H1 (cell line): ENCODE measurements at regions not wholly inside any gene's neighbourhood (a gene's known extent, or its start where the extent isn't known, plus 50 kb on each side); places are given as distances from the start of the nearest gene placed in this dataset.

Source experiments
- CTCF ChIA-PET: fragments of 300-600 bp; sonication (Branson Sonifier 250); formaldehyde crosslinking; loops from one replicate; lab custom pipeline; 2021; ENCODE audit not compliant: partially characterized antibody; lab: Charles Lee
- POLR2A ChIA-PET: fragments of 300-600 bp; sonication (Branson Sonifier 250); formaldehyde crosslinking; loops from one replicate; lab custom pipeline; 2021; ENCODE audit warnings: inconsistent platforms; ENCODE audit not compliant: partially characterized antibody; lab: Charles Lee
- DNase-seq, 2 experiments: peaks; one replicate each; pipeline versions ENCODE4 v3.0.0 to v3.0.0-alpha.2; 2010 to 2022; ENCODE audit warnings: low spot score in 2 of 2, low read depth in 1 of 2, mixed read lengths in 1 of 2
- FAIRE-seq: peaks from 2 replicates; lab custom pipeline; 2011; peaks lifted over from hg19 to GRCh38; lab: Jason Lieb, UNC
- H2AFZ ChIP-seq: 2 replicates; pipeline ENCODE4 v1.8.1; 2012; ENCODE audit warnings: low read length, inconsistent platforms
- H2AK5ac ChIP-seq: 2 replicates; pipeline ENCODE4 v1.6.1; 2013; ENCODE audit warnings: low read depth, low read length
- H2BK120ac ChIP-seq: replicated peaks from 2 replicates; pipeline ENCODE3; 2013; ENCODE audit warnings: low read depth, low read length, inconsistent platforms
- H2BK12ac ChIP-seq: 2 replicates; pipeline ENCODE4 v1.6.1; 2013; ENCODE audit warnings: low read depth, low read length
- H2BK15ac ChIP-seq: 2 replicates; pipeline ENCODE4 v1.6.1; 2013; ENCODE audit warnings: low read length
- H2BK20ac ChIP-seq: 2 replicates; pipeline ENCODE4 v1.6.1; 2013; ENCODE audit warnings: low read length
- H2BK5ac ChIP-seq: 2 replicates; pipeline ENCODE4 v1.6.1; 2013; ENCODE audit warnings: low read depth, low read length
- H3K14ac ChIP-seq: 2 replicates; pipeline ENCODE4 v1.6.1; 2013; ENCODE audit warnings: inconsistent platforms; ENCODE audit not compliant: insufficient read length
- H3K18ac ChIP-seq: 2 replicates; pipeline ENCODE4 v1.6.1; 2013; ENCODE audit warnings: low read length; ENCODE audit errors: extremely low read depth
- H3K23ac ChIP-seq: 2 replicates; pipeline ENCODE4 v1.6.1; 2013; ENCODE audit warnings: inconsistent platforms; ENCODE audit not compliant: insufficient read length
- H3K23me2 ChIP-seq: 2 replicates; pipeline ENCODE4 v1.6.1; 2013; ENCODE audit warnings: low read depth, low read length
- H3K27ac ChIP-seq: 2 replicates; pipeline ENCODE4 v1.6.1; 2011; ENCODE audit warnings: low read depth, low read length, inconsistent platforms
- H3K27me3 ChIP-seq, 4 experiments: replicated peaks in 1 of 4; 1 replicate in 1 of 4; 2 replicates in 3 of 4; pipeline versions ENCODE4 v1.6.1 to v1.8.1; 2011 to 2013; ENCODE audit warnings: low read length in 3 of 4, mild to moderate bottlenecking in 3 of 4, inconsistent platforms in 2 of 4, mixed read lengths in 2 of 4, moderate library complexity in 1 of 4; ENCODE audit not compliant: control insufficient read depth in 3 of 4, insufficient read depth in 3 of 4; ENCODE audit errors: extremely low read depth in 1 of 4
- H3K36me3 ChIP-seq, 4 experiments: 2 replicates each; pipeline versions ENCODE4 v1.6.1 to v1.8.1; 2011 to 2013; ENCODE audit warnings: mild to moderate bottlenecking in 4 of 4, low read length in 3 of 4, moderate library complexity in 2 of 4, control low read depth in 1 of 4, inconsistent platforms in 1 of 4; ENCODE audit not compliant: insufficient read depth in 4 of 4, control insufficient read depth in 2 of 4
- H3K4ac ChIP-seq: replicated peaks from 2 replicates; pipeline ENCODE3; 2013; ENCODE audit warnings: low read length, low read depth, mixed read lengths, inconsistent platforms; ENCODE audit not compliant: insufficient read length
- H3K4me1 ChIP-seq, 4 experiments: replicated peaks in 1 of 4; 1 replicate in 1 of 4; 2 replicates in 3 of 4; pipeline versions ENCODE4 v1.6.1 to v1.8.1; 2011 to 2013; ENCODE audit warnings: low read length in 3 of 4, inconsistent platforms in 2 of 4, mixed read lengths in 1 of 4; ENCODE audit not compliant: insufficient read depth in 4 of 4, control insufficient read depth in 3 of 4
- H3K4me2 ChIP-seq, 2 experiments: 2 replicates each; pipeline versions ENCODE4 v1.6.1 to v1.8.1; 2011 to 2013; ENCODE audit warnings: low read depth in 2 of 2, low read length in 2 of 2, control low read depth in 1 of 2, inconsistent platforms in 1 of 2, mild to moderate bottlenecking in 1 of 2; ENCODE audit not compliant: insufficient read depth in 1 of 2
- H3K4me3 ChIP-seq, 4 experiments: fragments of 200-600, 300-600 bp in 1 of 4; sonication (generic), shearing (Covaris generic), sonication (Bioruptor Twin) in 1 of 4; 2 replicates each; pipeline versions ENCODE4 v1.5.1 to v1.8.1; 2011 to 2016; ENCODE audit warnings: low read length in 4 of 4, low read depth in 3 of 4, control low read depth in 2 of 4, inconsistent platforms in 2 of 4, mild to moderate bottlenecking in 2 of 4, mixed read lengths in 1 of 4, moderate library complexity in 1 of 4; ENCODE audit not compliant: insufficient read depth in 2 of 4; ENCODE audit errors: extremely low read depth in 1 of 4
- H3K56ac ChIP-seq: replicated peaks from 2 replicates; pipeline ENCODE3; 2013; ENCODE audit warnings: low read depth, mild to moderate bottlenecking, mixed read lengths, low read length, inconsistent platforms; ENCODE audit not compliant: insufficient read length
- H3K79me1 ChIP-seq: 2 replicates; pipeline ENCODE4 v1.6.1; 2013; ENCODE audit warnings: low read depth, low read length, control low read depth
- H3K79me2 ChIP-seq, 2 experiments: 2 replicates each; pipeline versions ENCODE4 v1.6.1 to v1.8.1; 2012 to 2013; ENCODE audit warnings: low read length in 2 of 2, mild to moderate bottlenecking in 2 of 2, inconsistent platforms in 1 of 2; ENCODE audit not compliant: insufficient read depth in 2 of 2, control insufficient read depth in 1 of 2
- H3K9ac ChIP-seq, 4 experiments: replicated peaks in 1 of 4; 1 replicate in 1 of 4; 2 replicates in 3 of 4; pipeline versions ENCODE4 v1.6.1 to v1.8.1; 2011 to 2013; ENCODE audit warnings: low read depth in 3 of 4, low read length in 3 of 4, control low read depth in 2 of 4, mild to moderate bottlenecking in 2 of 4, moderate library complexity in 2 of 4, inconsistent platforms in 1 of 4; ENCODE audit errors: extremely low read depth in 1 of 4
- H3K9me3 ChIP-seq, 2 experiments: 2 replicates each; pipeline versions ENCODE4 v1.6.1 to v1.8.1; 2012 to 2013; ENCODE audit warnings: mild to moderate bottlenecking in 2 of 2, moderate library complexity in 2 of 2, control low read depth in 1 of 2, inconsistent platforms in 1 of 2, low read depth in 1 of 2, low read length in 1 of 2, mixed read lengths in 1 of 2; ENCODE audit not compliant: insufficient read depth in 2 of 2
- H4K20me1 ChIP-seq, 2 experiments: replicated peaks in 1 of 2; 2 replicates each; pipeline versions ENCODE3 to v1.8.1; 2011 to 2013; ENCODE audit warnings: inconsistent platforms in 2 of 2, low read length in 2 of 2, mild to moderate bottlenecking in 1 of 2; ENCODE audit not compliant: insufficient read depth in 2 of 2, control insufficient read depth in 1 of 2
- H4K5ac ChIP-seq: 2 replicates; pipeline ENCODE4 v1.6.1; 2013; ENCODE audit warnings: low read length, low read depth, mixed read lengths, inconsistent platforms; ENCODE audit not compliant: insufficient read length
- H4K8ac ChIP-seq: 2 replicates; pipeline ENCODE4 v1.8.0; 2013; ENCODE audit warnings: mild to moderate bottlenecking, moderate library complexity, low read length, inconsistent platforms; ENCODE audit not compliant: insufficient read depth; ENCODE audit errors: extremely low read depth
- H4K91ac ChIP-seq: replicated peaks from 2 replicates; pipeline ENCODE3; 2013; ENCODE audit warnings: low read length, mixed read lengths, inconsistent platforms; ENCODE audit not compliant: insufficient read length
- CTCF ChIP-seq, 3 experiments: IDR thresholded peaks; 1 replicate in 2 of 3; 2 replicates in 1 of 3; pipeline versions ENCODE4 v1.5.1 to v1.6.1; 2011; ENCODE audit warnings: low read length in 3 of 3, mild to moderate bottlenecking in 3 of 3, inconsistent platforms in 2 of 3, low read depth in 1 of 3, moderate library complexity in 1 of 3; ENCODE audit not compliant: insufficient read depth in 1 of 3; ENCODE audit errors: control extremely low read depth in 1 of 3
- TAF1 ChIP-seq: IDR thresholded peaks from 2 replicates; pipeline ENCODE4 v1.6.1; 2011; ENCODE audit warnings: mild to moderate bottlenecking, low read depth, low read length
- WGBS, 2 experiments: shearing (Covaris generic) in 1 of 2; methylation state at CpG; one replicate each; pipeline versions ENCODE4 v1.1.6 to v1.1.7; 2013 to 2015; ENCODE audit warnings: low lambda C conversion rate in 2 of 2, mixed read lengths in 2 of 2, inconsistent platforms in 1 of 2, low coverage in 1 of 2, missing lambda C conversion rate in 1 of 2; ENCODE audit not compliant: insufficient replicate concordance in 2 of 2, insufficient coverage in 1 of 2, insufficient read length in 1 of 2; ENCODE audit errors: extremely low coverage in 1 of 2, missing lambda C conversion rate in 1 of 2; 5-methylcytosine and 5-hydroxymethylcytosine counted together

- Histone ChIP-seq H3K9me3 (0 out of 4 replicates have a peak, but pooled peaks cover 0 to 4% of the 10 kb centered on the region in 2 experiments), H2BK120ac (no peak overlapping the region), H2BK20ac (no peak overlapping the region), H2BK12ac (no peak overlapping the region), H3K79me2 (no peaks in the 10 kb centered on the region), H3K23ac (no peak overlapping the region), H3K9ac (no peak overlapping the region), H4K20me1 (no peaks in the 10 kb centered on the region), H3K27ac (no peak overlapping the region), H2BK5ac (no peak overlapping the region), H3K79me1 (no peaks in the 10 kb centered on the region), H3K27me3 (no peaks in the 10 kb centered on the region), H4K5ac (no peak overlapping the region), H4K8ac (no peak overlapping the region), H3K56ac (no peak overlapping the region), H3K14ac (no peak overlapping the region), H3K4me1 (peaks cover 0 to 5% (median 0%) of the 10 kb centered on the region in 4 experiments; a peak in 4 of 7 replicates), H3K23me2 (no peaks in the 10 kb centered on the region), H3K4ac (no peak overlapping the region), H2AK5ac (no peak overlapping the region), H3K36me3 (no peaks in the 10 kb centered on the region), H4K91ac (no peak overlapping the region), H3K4me2 (no peak overlapping the region), H3K18ac (0 out of 2 replicates have a peak overlapping the region, but pooled peaks have one; percentile 13), H2BK15ac (no peak overlapping the region), H2AFZ (no peak overlapping the region), H3K4me3 (no peak overlapping the region)
- WGBS, 2 experiments, result 77% methylated on average over 8 of the region's 8 CpGs; no CpG with 5 or more reads in 1 of the 2 experiments
- no peak for FAIRE-seq
- TF ChIP-seq CTCF (IDR thresholded peaks at IDR 0.05; ENCODE audit: control extremely low read depth in 1 of 3, insufficient read depth in 1 of 3, low read depth in 1 of 3, low read length in 3 of 3) (no peak), TAF1 (no peak)
- DNase-seq, result no peak
- CTCF ChIA-PET, result no interaction called here
- POLR2A ChIA-PET, result no interaction called here
These were observed 222.7 kb downstream of the PTPRU start for GRCh38 chr1:29458737-29459619.
